K562 (cell line): ENCODE measurements at regions not wholly inside any gene's neighbourhood (a gene's known extent, or its start where the extent isn't known, plus 50 kb on each side); places are given as distances from the start of the nearest gene placed in this dataset.

Experiments used
- ATAC-seq: fragments of 200-7000 bp; cut with Tn5 transposase; 3 replicates; pipeline ENCODE4 v1.9.1; 2020; ENCODE audit warnings: moderate library complexity
- BruUV-seq: library from RNA; stranded (reverse); fragments of 400-500 nt; replicated peaks from 2 replicates; lab custom pipeline; 2021; lab: Mats Ljungman, UMichigan
- CTCF ChIA-PET: fragments of 300-600 bp; formaldehyde crosslinking; extraction: SDS; loops from one replicate; lab custom pipeline; 2021; ENCODE audit warnings: low intra/inter-chr PET ratio; lab: Yijun Ruan, JAX
- POLR2A ChIA-PET: fragments of 300-600, 350-650 bp; sonication (Branson Sonifier 250); formaldehyde crosslinking; extraction: SDS; loops from one replicate; lab custom pipeline; 2021; ENCODE audit warnings: antibody characterized with exemption, inconsistent platforms; lab: Yijun Ruan, JAX
- DNase-seq, 4 experiments: peaks; one replicate each; pipeline versions ENCODE4 v3.0.0 to v3.0.0-alpha.2; 2011 to 2018; ENCODE audit warnings: low spot score in 3 of 4, mixed read lengths in 3 of 4; ENCODE audit errors: extremely low read depth in 1 of 4
- FAIRE-seq: peaks from 2 replicates; lab custom pipeline; 2011; peaks lifted over from hg19 to GRCh38; lab: Jason Lieb, UNC
- H2AFZ ChIP-seq: 2 replicates; pipeline ENCODE4 v1.6.0; 2011; ENCODE audit warnings: low read depth, low read length, control low read depth, inconsistent platforms
- H3K27ac ChIP-seq: fragments of 200-600 bp; 3 replicates; pipeline ENCODE4 v1.8.0; 2011; ENCODE audit warnings: low read depth, mild to moderate bottlenecking, control low read depth, inconsistent platforms, low read length, moderate library complexity, mixed read lengths; ENCODE audit errors: extremely low read depth
- H3K27me3 ChIP-seq, 2 experiments: fragments of 300-600 bp in 1 of 2; 2 replicates in 1 of 2; 3 replicates in 1 of 2; pipeline versions ENCODE4 v1.6.0 to v1.8.0; 2011; ENCODE audit warnings: inconsistent platforms in 2 of 2, low read length in 2 of 2, mild to moderate bottlenecking in 1 of 2, mixed read lengths in 1 of 2, moderate library complexity in 1 of 2; ENCODE audit not compliant: control insufficient read depth in 2 of 2, insufficient read depth in 2 of 2
- H3K36me3 ChIP-seq: fragments of 300-600 bp; 3 replicates; pipeline ENCODE4 v1.8.0; 2011; ENCODE audit warnings: mild to moderate bottlenecking, low read length, inconsistent platforms; ENCODE audit not compliant: control insufficient read depth, insufficient read depth
- H3K4me1 ChIP-seq, 2 experiments: fragments of 200-600 bp in 1 of 2; replicated peaks in 1 of 2; 2 replicates in 1 of 2; 3 replicates in 1 of 2; pipeline versions ENCODE4 v1.5.1 to v1.8.0; 2011; ENCODE audit warnings: inconsistent platforms in 2 of 2, low read length in 2 of 2, mild to moderate bottlenecking in 1 of 2, mixed read lengths in 1 of 2, moderate library complexity in 1 of 2; ENCODE audit not compliant: control insufficient read depth in 2 of 2, insufficient read depth in 2 of 2
- H3K4me2 ChIP-seq: 2 replicates; pipeline ENCODE4 v1.6.1; 2011; ENCODE audit warnings: low read length, control low read depth, inconsistent platforms, mixed read lengths; ENCODE audit not compliant: insufficient read depth
- H3K4me3 ChIP-seq: fragments of 200-600 bp; sonication (generic), shearing (Covaris generic); 2 replicates; pipeline ENCODE4 v1.5.1; 2016; ENCODE audit warnings: control low read depth, inconsistent platforms
- H3K79me2 ChIP-seq: fragments of 200-600 bp; 3 replicates; pipeline ENCODE4 v1.8.0; 2011; ENCODE audit warnings: low read length, inconsistent platforms; ENCODE audit not compliant: control insufficient read depth, insufficient read depth
- H3K9ac ChIP-seq, 2 experiments: 2 replicates each; pipeline versions ENCODE4 v1.6.0 to v1.6.1; 2011; ENCODE audit warnings: low read depth in 2 of 2, low read length in 2 of 2, control low read depth in 1 of 2, inconsistent platforms in 1 of 2, mild to moderate bottlenecking in 1 of 2, mixed read lengths in 1 of 2; ENCODE audit not compliant: insufficient read depth in 1 of 2
- H3K9me1 ChIP-seq: one replicate; pipeline ENCODE4 v1.6.0; 2011; ENCODE audit warnings: inconsistent platforms, mild to moderate bottlenecking, low read length, moderate library complexity; ENCODE audit not compliant: control insufficient read depth, insufficient read depth
- H3K9me3 ChIP-seq: replicated peaks from 2 replicates; pipeline ENCODE4 v1.5.1; 2011; ENCODE audit warnings: low read depth, low read length, inconsistent platforms; ENCODE audit not compliant: control insufficient read depth, insufficient read depth
- H4K20me1 ChIP-seq: replicated peaks from 2 replicates; pipeline ENCODE4 v1.6.1; 2011; ENCODE audit warnings: low read length, inconsistent platforms, mixed read lengths; ENCODE audit not compliant: control insufficient read depth, insufficient read depth
- E2F8 ChIP-seq: fragments of 450-650 bp; IDR thresholded peaks from 2 replicates; pipeline ENCODE4 v1.7.1; 2018; ENCODE audit warnings: mild to moderate bottlenecking, low read depth; ENCODE audit not compliant: partially characterized antibody
- ETS2 ChIP-seq: IDR thresholded peaks from 2 replicates; pipeline ENCODE4 v1.6.1; 2016; ENCODE audit warnings: borderline replicate concordance, missing genetic modification characterization, mild to moderate bottlenecking, moderate library complexity, missing compliant biosample characterization; ENCODE audit not compliant: poor library complexity, severe bottlenecking
- EWSR1 ChIP-seq: fragments of 450-650 bp; IDR thresholded peaks from 2 replicates; pipeline ENCODE4 v1.6.1; 2018; ENCODE audit warnings: borderline replicate concordance, mild to moderate bottlenecking, low read depth, moderate library complexity; ENCODE audit not compliant: partially characterized antibody
- MTA3 ChIP-seq: fragments of 450-650 bp; formaldehyde crosslinking; IDR thresholded peaks from 2 replicates; pipeline ENCODE4 v1.6.1; 2017; ENCODE audit warnings: mild to moderate bottlenecking, borderline replicate concordance
- NR2C2 ChIP-seq, 2 experiments: fragments of 200-800 bp in 1 of 2; sonication (Bioruptor generic) in 1 of 2; sonication (generic) in 1 of 2; formaldehyde crosslinking in 1 of 2; IDR thresholded peaks; 2 replicates each; pipeline versions ENCODE4 v1.6.1 to v1.8.0; 2016 to 2022; ENCODE audit warnings: mild to moderate bottlenecking in 1 of 2, missing compliant biosample characterization in 1 of 2, missing genetic modification characterization in 1 of 2, missing genetic modification reagents in 1 of 2
- PPARD ChIP-seq: fragments of 250-450 bp; sonication (Bioruptor Pico); IDR thresholded peaks from 2 replicates; pipeline ENCODE4 v1.8.0; 2022; ENCODE audit warnings: inconsistent platforms, mild to moderate bottlenecking, moderate library complexity
- RFX1 ChIP-seq: fragments of 450-650 bp; IDR thresholded peaks from 2 replicates; pipeline ENCODE4 v1.6.1; 2016; ENCODE audit warnings: mild to moderate bottlenecking, moderate library complexity
- RFX7 ChIP-seq: fragments of 250-450 bp; sonication (Bioruptor Pico); IDR thresholded peaks from 2 replicates; pipeline ENCODE4 v1.5.1; 2021; ENCODE audit warnings: mild to moderate bottlenecking
- TAL1 ChIP-seq: fragments of 450-650 bp; IDR thresholded peaks from 2 replicates; pipeline ENCODE4 v1.6.1; 2016; ENCODE audit warnings: mild to moderate bottlenecking
- TARDBP ChIP-seq: fragments of 450-650 bp; IDR thresholded peaks from 2 replicates; pipeline ENCODE4 v1.6.1; 2016
- ZNF174 ChIP-seq: fragments of 250-450 bp; sonication (Bioruptor Pico); IDR thresholded peaks from 2 replicates; pipeline ENCODE4 v1.4.0; 2020; ENCODE audit warnings: mild to moderate bottlenecking
- ZNF445 ChIP-seq: fragments of 250-450 bp; sonication (Bioruptor Pico); IDR thresholded peaks from 2 replicates; pipeline ENCODE4 v1.4.0; 2020; ENCODE audit warnings: low read depth, mild to moderate bottlenecking, moderate library complexity
- WGBS: fragments of 100-300 bp; shearing (Covaris generic); methylation state at CpG from one replicate; pipeline ENCODE4 v1.1.6; 2016; ENCODE audit warnings: low coverage, mixed read lengths; ENCODE audit not compliant: insufficient coverage; ENCODE audit errors: missing lambda C conversion rate; 5-methylcytosine and 5-hydroxymethylcytosine counted together
- in situ Hi-C: fragments of 300-500 bp; cut with MboI; formaldehyde crosslinking; loops from 4 replicates; pipeline ENCODE4 v1.15.0; 2018; ENCODE audit warnings: inconsistent platforms, mixed read lengths
- intact Hi-C: fragments of 100-400 bp; cut with micrococcal nuclease; formaldehyde crosslinking; loops from 2 replicates; pipeline ENCODE4 v1.14.2; 2022
- TF ChIP-seq, protein P1 (sequence below): sonication (generic); formaldehyde crosslinking; IDR thresholded peaks from 2 replicates; pipeline ENCODE4 v1.8.0; 2022; ENCODE audit warnings: mild to moderate bottlenecking, missing genetic modification reagents
- TF ChIP-seq, protein P2 (sequence below): sonication (generic); formaldehyde crosslinking; IDR thresholded peaks from 2 replicates; pipeline ENCODE4 v1.8.1; 2023; ENCODE audit warnings: mild to moderate bottlenecking, missing genetic modification reagents

DNA sequence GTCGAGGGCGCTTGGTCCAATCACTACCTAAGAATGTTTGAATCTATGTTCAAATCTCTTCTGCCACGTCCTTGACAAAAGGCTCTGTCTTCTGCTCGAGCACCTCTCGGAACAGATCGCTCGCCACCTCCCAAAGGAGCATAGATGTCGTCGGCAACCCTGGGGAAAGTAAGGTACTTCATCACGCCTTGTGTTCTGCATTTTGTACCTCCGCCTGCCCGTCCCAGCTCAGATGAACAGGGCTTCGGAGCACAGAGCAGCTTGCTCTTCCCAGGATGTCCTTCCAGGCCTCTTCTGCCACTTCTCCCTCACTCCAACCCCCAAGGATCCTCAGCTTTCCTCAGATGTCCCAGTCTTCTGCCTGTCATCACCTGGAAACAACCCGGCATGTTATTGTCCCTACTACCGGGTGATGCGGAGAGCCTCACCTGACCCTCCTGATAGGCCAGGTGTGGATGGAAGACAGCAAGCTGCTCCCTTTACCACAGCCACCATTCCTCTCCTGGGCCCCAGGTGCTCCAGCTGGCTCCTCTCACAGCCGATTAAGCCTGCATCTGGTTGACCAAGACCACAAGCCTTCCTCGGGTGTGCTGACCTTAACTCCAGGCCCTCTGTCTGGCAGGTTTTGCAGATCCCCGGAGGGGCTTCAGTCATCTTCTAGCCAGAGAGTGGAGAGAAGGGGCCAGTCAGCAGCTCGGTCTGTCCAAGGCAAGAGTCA lies 270.5 kb downstream of the FAM43A start (continued):
- TF ChIP-seq E2F8, result no peak
- no peak for TF ChIP-seq RFX7 (CRISPR knock-in tag)
- TF ChIP-seq RFX1, result no peak
- no peak for TF ChIP-seq NR2C2 (CRISPR knock-in tag; IDR thresholded peaks at IDR 0.05)
- no peak for TF ChIP-seq NR2C2 (tag; IDR thresholded peaks at IDR 0.05)
- no peak for TF ChIP-seq PPARD (CRISPR knock-in tag)

DNA sequence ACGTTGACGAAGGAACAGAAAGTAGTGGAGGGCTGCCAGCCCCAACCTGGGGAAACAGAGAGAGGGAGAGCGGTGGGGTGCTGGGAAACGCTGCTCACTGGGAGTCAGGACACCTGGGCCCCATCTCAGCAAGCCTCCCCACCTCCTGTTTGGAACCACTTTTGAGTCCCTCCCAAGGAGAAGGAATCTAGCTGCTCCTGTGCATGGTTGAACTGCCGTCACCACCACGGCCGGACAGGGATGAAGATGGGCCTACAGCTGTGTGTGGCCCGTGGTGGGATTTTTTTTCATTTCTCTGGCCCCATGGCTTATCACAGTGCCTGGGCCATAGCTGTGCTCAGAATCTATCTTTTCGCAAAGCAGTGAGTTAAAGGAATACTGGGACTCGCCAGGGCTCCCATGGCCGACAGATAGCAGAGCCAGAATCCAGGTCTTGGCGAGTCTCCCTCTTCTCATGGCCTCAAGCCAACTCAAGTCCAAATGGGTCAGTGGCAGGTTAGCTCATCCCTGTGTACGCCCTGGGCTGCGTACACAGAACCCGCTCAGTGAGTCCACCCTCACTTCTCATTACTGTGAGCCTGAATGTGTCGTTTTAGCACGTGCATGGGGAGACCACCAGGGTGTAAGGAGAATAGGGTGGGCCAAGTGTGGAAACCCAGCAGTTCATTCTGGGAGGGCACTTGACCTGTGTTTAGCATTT lies 271.2 kb downstream of the FAM43A start:
- 1% methylated on average over 17 of the region's 17 CpGs for WGBS

More for the DNA sequence above, 271.2 kb downstream of the FAM43A start:
- Histone ChIP-seq H3K4me3 (no peak overlapping the region), H3K4me1 (no peaks in the 10 kb centered on the region; a peak in 1 of 5 replicates), H3K27me3 (peaks cover 51 to 91% of the 10 kb centered on the region in 2 experiments), H3K36me3 (no peaks in the 10 kb centered on the region), H3K4me2 (no peak overlapping the region), H3K27ac (no peak overlapping the region), H3K9me3 (no peaks in the 10 kb centered on the region), H2AFZ (no peak overlapping the region), H3K79me2 (no peaks in the 10 kb centered on the region), H4K20me1 (0 out of 2 replicates have a peak, but pooled peaks cover 3% of the 10 kb centered on the region), H3K9ac (no peak overlapping the region), H3K9me1 (no peaks in the 10 kb centered on the region)
- FAIRE-seq, result no peak
- no TSS peak for BruUV-seq
- in situ Hi-C loops, result no loop called here
- ChIA-PET POLR2A (interaction anchor here (0.6 to 1.2 kb wide), 2 partner anchors 29 to 40 kb away, joined by 3 read pairs; no protein-coding TSS in a partner anchor), CTCF (no interaction called here)
- ATAC-seq, result no peak
- TF ChIP-seq TARDBP (no peak), TAL1 (no peak), MTA3 (no peak), EWSR1 (no peak), ZNF174 (CRISPR knock-in tag) (no peak), ZNF445 (no peak), ETS2 (tag) (no peak)
- TF ChIP-seq, protein P1, sequence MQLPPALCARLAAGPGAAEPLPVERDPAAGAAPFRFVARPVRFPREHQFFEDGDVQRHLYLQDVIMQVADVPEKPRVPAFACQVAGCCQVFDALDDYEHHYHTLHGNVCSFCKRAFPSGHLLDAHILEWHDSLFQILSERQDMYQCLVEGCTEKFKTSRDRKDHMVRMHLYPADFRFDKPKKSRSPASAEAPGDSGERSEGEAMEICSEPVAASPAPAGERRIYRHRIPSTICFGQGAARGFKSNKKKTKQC (CRISPR knock-in tag), result no peak
- TF ChIP-seq, protein P2, sequence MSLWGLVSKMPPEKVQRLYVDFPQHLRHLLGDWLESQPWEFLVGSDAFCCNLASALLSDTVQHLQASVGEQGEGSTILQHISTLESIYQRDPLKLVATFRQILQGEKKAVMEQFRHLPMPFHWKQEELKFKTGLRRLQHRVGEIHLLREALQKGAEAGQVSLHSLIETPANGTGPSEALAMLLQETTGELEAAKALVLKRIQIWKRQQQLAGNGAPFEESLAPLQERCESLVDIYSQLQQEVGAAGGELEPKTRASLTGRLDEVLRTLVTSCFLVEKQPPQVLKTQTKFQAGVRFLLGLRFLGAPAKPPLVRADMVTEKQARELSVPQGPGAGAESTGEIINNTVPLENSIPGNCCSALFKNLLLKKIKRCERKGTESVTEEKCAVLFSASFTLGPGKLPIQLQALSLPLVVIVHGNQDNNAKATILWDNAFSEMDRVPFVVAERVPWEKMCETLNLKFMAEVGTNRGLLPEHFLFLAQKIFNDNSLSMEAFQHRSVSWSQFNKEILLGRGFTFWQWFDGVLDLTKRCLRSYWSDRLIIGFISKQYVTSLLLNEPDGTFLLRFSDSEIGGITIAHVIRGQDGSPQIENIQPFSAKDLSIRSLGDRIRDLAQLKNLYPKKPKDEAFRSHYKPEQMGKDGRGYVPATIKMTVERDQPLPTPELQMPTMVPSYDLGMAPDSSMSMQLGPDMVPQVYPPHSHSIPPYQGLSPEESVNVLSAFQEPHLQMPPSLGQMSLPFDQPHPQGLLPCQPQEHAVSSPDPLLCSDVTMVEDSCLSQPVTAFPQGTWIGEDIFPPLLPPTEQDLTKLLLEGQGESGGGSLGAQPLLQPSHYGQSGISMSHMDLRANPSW (CRISPR knock-in tag), result no peak
- intact Hi-C loops, result loop anchor here (10.0 kb wide), 1 partner anchor 272 kb away; the partner anchor contains the start of gene FAM43A
- no peak for DNase-seq
